GM23248 (cell line): ENCODE measurements at regions not wholly inside any gene's neighbourhood (a gene's known extent, or its start where the extent isn't known, plus 50 kb on each side); places are given as distances from the start of the nearest gene placed in this dataset.

ENCODE experiments used
- EZH2 ChIP-seq: fragments of 200-600 bp; sonication (generic); IDR thresholded peaks from 2 replicates; pipeline ENCODE4 v1.6.1; 2018; ENCODE audit warnings: antibody characterized with exemption, mild to moderate bottlenecking; ENCODE audit not compliant: insufficient read depth, poor library complexity, severe bottlenecking
- EZH2phosphoT487 ChIP-seq: fragments of 200-600 bp; sonication (generic); IDR thresholded peaks from 2 replicates; pipeline ENCODE4 v1.6.1; 2018; ENCODE audit warnings: antibody characterized with exemption, moderate library complexity, mild to moderate bottlenecking, low read depth; ENCODE audit not compliant: insufficient read depth

DNA sequence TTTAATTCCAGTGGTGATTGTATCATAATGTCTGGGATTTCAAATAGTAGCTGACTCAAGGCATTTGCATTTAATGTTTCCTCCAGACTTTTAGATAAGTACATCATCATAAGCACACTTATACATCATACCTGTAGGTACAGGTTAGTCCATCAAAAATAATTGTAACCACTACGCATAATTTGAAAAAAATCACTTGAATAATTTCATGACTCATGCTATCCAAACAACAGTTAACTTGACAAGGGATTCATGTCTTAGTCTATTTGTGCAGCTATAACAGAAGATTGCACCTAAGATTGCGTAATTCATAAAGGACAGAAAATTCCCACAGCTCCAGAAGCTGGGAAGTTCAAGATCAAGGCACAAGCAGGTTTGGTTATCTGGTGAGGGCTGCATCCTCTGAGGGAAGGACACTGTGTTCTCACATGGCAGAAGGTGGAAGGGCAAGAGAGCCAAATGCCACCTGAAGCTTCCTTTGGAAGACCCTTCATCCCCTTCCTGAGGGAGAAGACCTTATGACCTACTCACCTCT lies 801.7 kb upstream of the BRINP3 start:
- TF ChIP-seq EZH2phosphoT487 (no peak), EZH2 (no peak)
